Progenitor cell of endocrine pancreas (in vitro differentiated cells): ENCODE measurements at regions not wholly inside any gene's neighbourhood (a gene's known extent, or its start where the extent isn't known, plus 50 kb on each side); places are given as distances from the start of the nearest gene placed in this dataset.

ENCODE experiments used
- DNase-seq: peaks from one replicate; pipeline ENCODE4 v3.0.0; 2021; ENCODE audit warnings: low spot score; ENCODE audit not compliant: unreplicated experiment
- H3K27ac Mint-ChIP-seq: 2 replicates; pipeline ENCODE4 v1.8.0; 2021; ENCODE audit warnings: mild to moderate bottlenecking, moderate library complexity, mixed read lengths
- H3K27me3 Mint-ChIP-seq: 2 replicates; pipeline ENCODE4 v1.8.0; 2021; ENCODE audit warnings: mixed read lengths
- H3K36me3 Mint-ChIP-seq: 2 replicates; pipeline ENCODE4 v1.8.0; 2022; ENCODE audit warnings: mixed read lengths; ENCODE audit not compliant: insufficient read depth
- H3K4me1 Mint-ChIP-seq: 2 replicates; pipeline ENCODE4 v1.8.0; 2021; ENCODE audit warnings: low read depth, mixed read lengths
- H3K4me3 Mint-ChIP-seq: 2 replicates; pipeline ENCODE4 v1.8.0; 2021; ENCODE audit warnings: low read depth, mild to moderate bottlenecking, moderate library complexity, mixed read lengths
- H3K9me3 Mint-ChIP-seq: 2 replicates; pipeline ENCODE4 v1.8.0; 2021; ENCODE audit warnings: low read depth, mixed read lengths
- CTCF ChIP-seq: fragments of 200-600 bp; sonication (generic); IDR thresholded peaks from one replicate; pipeline ENCODE4 v1.5.0; 2021; ENCODE audit warnings: antibody characterized with exemption, mild to moderate bottlenecking; ENCODE audit not compliant: unreplicated experiment

DNA sequence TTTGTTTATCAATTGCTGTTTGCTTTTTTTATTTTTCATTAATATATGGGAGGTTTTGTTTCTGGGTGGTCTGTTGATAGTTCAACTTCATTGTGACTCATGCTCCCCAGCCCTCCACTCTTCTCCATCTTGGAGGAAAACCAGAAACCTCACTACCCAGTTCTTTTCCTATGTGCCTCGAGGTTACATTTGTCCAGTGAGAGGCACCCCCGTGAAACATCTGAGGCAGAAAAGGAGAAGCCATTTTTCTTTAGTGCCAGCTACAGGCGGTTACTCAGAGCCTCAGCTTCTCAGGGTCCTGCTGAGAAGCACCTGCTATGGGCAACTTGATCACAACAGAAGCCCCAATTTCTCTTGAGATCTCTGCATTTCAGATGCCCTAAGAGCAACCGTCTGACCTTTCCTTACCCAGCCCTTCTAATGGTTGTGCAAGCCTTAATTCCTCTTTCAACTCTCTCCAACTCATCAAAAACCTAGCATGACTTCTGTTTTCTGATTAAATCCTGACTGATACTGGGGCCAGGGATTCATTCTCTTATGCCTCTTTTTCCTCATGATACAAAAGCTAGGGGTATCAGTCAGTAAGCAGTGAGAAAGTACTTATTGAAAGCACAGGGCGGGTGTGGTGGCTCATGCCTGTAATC lies 144.6 kb downstream of the ELOVL4 start:
- Mint-ChIP-seq H3K4me1 (no peaks in the 10 kb centered on the region), H3K9me3 (peaks cover 7% of the 10 kb centered on the region), H3K36me3 (no peaks in the 10 kb centered on the region), H3K27ac (no peak overlapping the region), H3K27me3 (no peaks in the 10 kb centered on the region), H3K4me3 (no peak overlapping the region)
- no peak for TF ChIP-seq CTCF
- no peak for DNase-seq

DNA sequence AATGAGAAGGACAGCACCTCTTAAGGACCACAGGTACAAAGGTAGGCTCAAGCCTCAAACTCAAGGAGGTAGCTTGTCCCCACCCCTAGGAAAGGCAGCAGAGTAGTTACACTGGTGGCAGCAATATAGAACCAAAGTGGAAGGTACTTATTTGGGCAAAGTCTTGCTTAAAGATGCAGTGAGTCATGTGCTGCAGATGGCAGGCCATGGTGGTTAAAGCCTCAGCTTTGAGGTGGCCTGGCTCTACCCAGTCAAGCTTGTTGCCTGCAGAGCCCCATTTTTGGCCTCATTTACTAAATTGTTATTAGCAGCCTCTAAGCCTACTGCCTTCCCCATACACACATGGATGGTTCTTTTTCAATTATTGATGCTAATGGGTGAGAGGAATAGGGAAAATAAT lies 146.0 kb downstream of the ELOVL4 start:
- Mint-ChIP-seq H3K4me1 (peaks cover under 1% of the 10 kb centered on the region), H3K4me3 (no peak overlapping the region), H3K27me3 (no peaks in the 10 kb centered on the region), H3K9me3 (peaks cover 4% of the 10 kb centered on the region), H3K36me3 (no peaks in the 10 kb centered on the region), H3K27ac (no peak overlapping the region)
- no peak for TF ChIP-seq CTCF
- no peak for DNase-seq

DNA sequence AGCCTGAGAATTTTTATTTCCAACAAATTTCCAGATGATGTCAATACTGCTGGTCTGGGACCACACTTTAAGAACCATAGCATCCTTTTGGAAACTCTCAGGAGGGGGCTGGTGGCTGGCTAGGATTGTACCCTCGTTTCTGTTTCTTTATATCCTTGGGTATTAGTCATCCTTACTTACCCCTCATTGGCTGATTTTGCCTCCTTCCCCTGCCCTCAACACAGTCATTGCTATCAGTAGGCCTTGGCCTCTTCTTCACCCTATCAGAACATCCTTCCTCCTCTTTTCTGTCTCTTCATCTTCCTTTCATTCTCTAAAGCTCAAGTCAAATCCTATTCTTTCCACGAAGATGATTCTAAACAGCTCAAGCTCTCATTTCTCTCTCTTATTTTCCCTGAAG lies 148.5 kb downstream of the ELOVL4 start:
- no peaks in the 10 kb centered on the region for H3K9me3 Mint-ChIP-seq
- no peak overlapping the region for H3K4me3 Mint-ChIP-seq
- no peaks in the 10 kb centered on the region for H3K27me3 Mint-ChIP-seq
- no peak for DNase-seq
- H3K4me1 Mint-ChIP-seq, result peaks cover 4% of the 10 kb centered on the region
- no peak overlapping the region for H3K27ac Mint-ChIP-seq
- no peaks in the 10 kb centered on the region for H3K36me3 Mint-ChIP-seq
- TF ChIP-seq CTCF, result no peak

GRCh38 chr6:79797912-79798311 lies 149.4 kb downstream of the ELOVL4 start:
- Mint-ChIP-seq H3K4me3 (no peak overlapping the region), H3K36me3 (no peaks in the 10 kb centered on the region), H3K4me1 (peaks cover 4% of the 10 kb centered on the region), H3K27ac (no peak overlapping the region), H3K9me3 (no peaks in the 10 kb centered on the region), H3K27me3 (no peaks in the 10 kb centered on the region)
- no peak for DNase-seq
- no peak for TF ChIP-seq CTCF

GRCh38 chr6:79797163-79797764 lies 150.1 kb downstream of the ELOVL4 start:
- Mint-ChIP-seq H3K4me1 (peaks cover 4% of the 10 kb centered on the region), H3K4me3 (no peak overlapping the region), H3K27ac (no peak overlapping the region), H3K9me3 (no peaks in the 10 kb centered on the region), H3K36me3 (no peaks in the 10 kb centered on the region), H3K27me3 (no peaks in the 10 kb centered on the region)
- TF ChIP-seq CTCF, result no peak
- no peak for DNase-seq
